ENCODE measurements at regions not wholly inside any gene's neighbourhood (a gene's known extent, or its start where the extent isn't known, plus 50 kb on each side); places are given as distances from the start of the nearest gene placed in this dataset.

DNA sequence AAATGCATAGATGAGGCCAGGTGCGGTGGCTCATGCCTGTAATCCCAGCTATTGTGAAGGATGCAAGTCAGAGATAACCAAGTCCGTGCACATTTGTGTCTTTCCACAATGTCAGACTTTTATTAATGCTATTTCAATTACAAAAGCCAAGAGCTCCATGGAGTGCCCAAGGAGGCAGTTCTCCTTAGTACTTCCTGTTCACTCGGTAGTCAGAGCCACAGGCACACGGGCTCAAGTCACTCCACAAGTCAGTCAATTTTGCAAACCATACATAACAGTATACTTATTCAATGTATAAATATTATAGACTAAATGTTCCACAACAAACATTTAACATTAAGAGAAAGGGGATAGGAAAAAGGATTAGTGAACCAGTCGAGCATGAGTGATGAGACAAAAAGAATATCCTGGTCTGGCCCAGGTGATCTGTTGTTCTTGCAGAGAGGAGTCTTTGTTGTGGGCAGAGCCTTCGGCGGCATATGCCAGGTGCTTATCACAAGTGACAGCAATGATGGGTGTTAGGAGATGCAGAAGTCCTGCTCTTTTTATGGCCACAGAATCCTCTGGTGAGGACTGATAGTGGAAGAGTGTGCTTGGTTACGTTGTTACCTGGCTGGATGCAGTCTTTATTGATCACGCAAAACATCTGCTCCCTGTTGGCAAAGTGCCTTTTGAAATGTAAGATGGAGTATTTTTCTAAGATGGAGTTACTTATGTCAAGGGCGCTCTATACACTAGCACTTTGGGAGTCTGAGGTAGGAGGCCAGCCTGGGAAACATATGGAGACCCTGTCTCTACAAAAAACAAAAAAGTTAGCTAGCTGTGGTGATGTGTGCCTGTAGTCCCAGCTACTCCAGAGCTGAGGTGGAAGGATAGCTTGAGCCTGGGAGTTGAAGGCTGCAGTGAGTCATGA lies 167.0 kb upstream of the FBXL17 start:
- ChIA-PET CTCF (interaction anchor here (0.6 kb wide), 1 partner anchor 727 kb away, joined by 3 read pairs; no protein-coding TSS in a partner anchor), POLR2A (no interaction called here)
- H3K36me3 ChIP-seq (ENCODE audit: control insufficient read depth, insufficient read depth, low read length) = no peaks in the 10 kb centered on the region
- no peak for TF ChIP-seq CTCF (IDR thresholded peaks at IDR 0.05; ENCODE audit: insufficient read depth, low read depth, low read length)
- no peak overlapping the region for H3K4me3 ChIP-seq (ENCODE audit: low read depth, low read length)
- H3K27me3 ChIP-seq (ENCODE audit: control insufficient read depth, insufficient read depth, low read length) = no peaks in the 10 kb centered on the region
- no peak for DNase-seq (ENCODE audit: low read depth)

DNA sequence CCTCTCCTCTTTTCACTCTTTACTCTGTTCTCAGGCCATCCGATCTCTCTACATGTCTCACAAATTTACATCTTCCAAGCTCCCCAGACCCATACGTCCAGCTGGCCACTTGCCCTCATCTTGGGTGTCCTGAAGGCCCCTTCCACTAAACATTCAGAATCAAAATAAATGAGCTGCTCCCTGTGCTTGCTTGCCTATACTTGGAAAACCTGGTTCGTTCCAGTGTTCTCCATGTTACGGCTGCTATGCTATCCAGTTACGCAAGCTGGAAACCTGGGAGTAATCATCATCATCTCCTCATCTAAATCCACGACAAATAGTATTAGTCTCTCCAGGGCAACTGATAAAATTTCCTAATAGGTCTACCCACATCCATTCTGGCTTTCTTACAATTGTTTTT lies 165.0 kb upstream of the FBXL17 start:
- POLR2A ChIA-PET = no interaction called here
- no peaks in the 10 kb centered on the region for H3K36me3 ChIP-seq (ENCODE audit: control insufficient read depth, insufficient read depth, low read length)
- no peaks in the 10 kb centered on the region for H3K27me3 ChIP-seq (ENCODE audit: control insufficient read depth, insufficient read depth, low read length)
- CTCF ChIA-PET = no interaction called here
- no peak for DNase-seq (ENCODE audit: low read depth)
- no peak for TF ChIP-seq CTCF (IDR thresholded peaks at IDR 0.05; ENCODE audit: insufficient read depth, low read depth, low read length)
- no peak overlapping the region for H3K4me3 ChIP-seq (ENCODE audit: low read depth, low read length)

DNA sequence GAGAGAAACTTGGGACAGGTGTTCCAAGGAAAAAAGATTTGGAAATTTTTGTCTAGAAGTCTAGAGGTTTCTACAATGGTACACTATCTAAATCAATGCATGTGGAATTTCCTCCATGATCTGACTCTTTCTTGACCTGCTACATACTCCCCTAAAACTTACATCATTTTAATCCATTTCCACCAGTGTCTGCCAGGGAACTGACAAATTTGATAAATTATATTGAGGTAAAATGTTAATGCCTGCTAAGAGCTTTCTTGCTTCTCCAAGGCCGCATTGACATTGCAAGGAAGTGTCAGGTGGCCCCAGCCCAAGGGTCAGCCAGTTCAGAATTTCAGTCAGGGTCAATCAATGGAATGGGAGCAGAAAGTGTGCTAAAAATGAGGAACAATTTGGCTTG lies 163.4 kb upstream of the FBXL17 start:
- ChIA-PET CTCF (interaction anchor here (0.6 kb wide), 1 partner anchor 1019 kb away, joined by 3 read pairs; no protein-coding TSS in a partner anchor), POLR2A (no interaction called here)
- no peaks in the 10 kb centered on the region for H3K36me3 ChIP-seq (ENCODE audit: control insufficient read depth, insufficient read depth, low read length)
- no peak for DNase-seq (ENCODE audit: low read depth)
- no peak for TF ChIP-seq CTCF (IDR thresholded peaks at IDR 0.05; ENCODE audit: insufficient read depth, low read depth, low read length)
- H3K4me3 ChIP-seq (ENCODE audit: low read depth, low read length) = no peak overlapping the region
- no peaks in the 10 kb centered on the region for H3K27me3 ChIP-seq (ENCODE audit: control insufficient read depth, insufficient read depth, low read length)

GRCh38 chr5:108543486-108543885 lies 161.6 kb upstream of the FBXL17 start:
- no peaks in the 10 kb centered on the region for H3K27me3 ChIP-seq (ENCODE audit: control insufficient read depth, insufficient read depth, low read length)
- ChIA-PET POLR2A (no interaction called here), CTCF (no interaction called here)
- DNase-seq (ENCODE audit: low read depth) = no peak
- H3K36me3 ChIP-seq (ENCODE audit: control insufficient read depth, insufficient read depth, low read length) = no peaks in the 10 kb centered on the region
- TF ChIP-seq CTCF (IDR thresholded peaks at IDR 0.05; ENCODE audit: insufficient read depth, low read depth, low read length) = no peak
- H3K4me3 ChIP-seq (ENCODE audit: low read depth, low read length) = no peak overlapping the region

GRCh38 chr5:108541836-108542235 lies 159.9 kb upstream of the FBXL17 start:
- no peak for DNase-seq (ENCODE audit: low read depth)
- Histone ChIP-seq H3K36me3 (ENCODE audit: control insufficient read depth, insufficient read depth, low read length) (no peaks in the 10 kb centered on the region), H3K27me3 (ENCODE audit: control insufficient read depth, insufficient read depth, low read length) (no peaks in the 10 kb centered on the region), H3K4me3 (ENCODE audit: low read depth, low read length) (no peak overlapping the region)
- ChIA-PET POLR2A (no interaction called here), CTCF (no interaction called here)
- TF ChIP-seq CTCF (IDR thresholded peaks at IDR 0.05; ENCODE audit: insufficient read depth, low read depth, low read length) = no peak
